ENCODE measurements at regions not wholly inside any gene's neighbourhood (a gene's known extent, or its start where the extent isn't known, plus 50 kb on each side); places are given as distances from the start of the nearest gene placed in this dataset.

GRCh38 chrX:39528161-39528916, 569.4 kb downstream of the BCOR start:
- Histone ChIP-seq H3K4me2 (ENCODE audit: low read length) (no peak overlapping the region), H3K27me3 (ENCODE audit: insufficient read depth, low read length) (no peaks in the 10 kb centered on the region), H3K9ac (ENCODE audit: low read length) (no peak overlapping the region), H3K9me2 (ENCODE audit: low read depth, low read length) (no peaks in the 10 kb centered on the region), H3K27ac (ENCODE audit: low read depth, low read length, poor library complexity, severe bottlenecking) (no peak overlapping the region), H3K4me3 (ENCODE audit: low read depth, low read length, poor library complexity, severe bottlenecking) (no peak overlapping the region), H2AFZ (ENCODE audit: low read length) (no peak overlapping the region), H3K9me3 (ENCODE audit: low read length) (no peaks in the 10 kb centered on the region), H3F3A (ENCODE audit: insufficient read depth, low read length) (no peaks in the 10 kb centered on the region), H3K36me3 (ENCODE audit: insufficient read depth, low read length) (no peaks in the 10 kb centered on the region), H3K79me2 (ENCODE audit: insufficient read depth, low read length) (no peaks in the 10 kb centered on the region), H4K20me1 (ENCODE audit: insufficient read depth, low read length) (no peaks in the 10 kb centered on the region), H3K4me1 (ENCODE audit: insufficient read depth, low read length, severe bottlenecking) (no peaks in the 10 kb centered on the region)
- no peak for TF ChIP-seq EZH2 (IDR thresholded peaks at IDR 0.05; ENCODE audit: borderline replicate concordance, low read length)
- TF ChIP-seq CTCF (IDR thresholded peaks at IDR 0.05; ENCODE audit: low read length), result no peak

GRCh38 chrX:39532761-39533160, 565.0 kb downstream of the BCOR start:
- Histone ChIP-seq H3K79me2 (ENCODE audit: insufficient read depth, low read length) (no peaks in the 10 kb centered on the region), H3K9me3 (ENCODE audit: low read length) (no peaks in the 10 kb centered on the region), H3K36me3 (ENCODE audit: insufficient read depth, low read length) (no peaks in the 10 kb centered on the region), H3K9ac (ENCODE audit: low read length) (no peak overlapping the region), H3F3A (ENCODE audit: insufficient read depth, low read length) (no peaks in the 10 kb centered on the region), H3K4me3 (ENCODE audit: low read depth, low read length, poor library complexity, severe bottlenecking) (no peak overlapping the region), H3K27ac (ENCODE audit: low read depth, low read length, poor library complexity, severe bottlenecking) (no peak overlapping the region), H3K9me2 (ENCODE audit: low read depth, low read length) (no peaks in the 10 kb centered on the region), H3K4me2 (ENCODE audit: low read length) (no peak overlapping the region), H4K20me1 (ENCODE audit: insufficient read depth, low read length) (no peaks in the 10 kb centered on the region), H3K4me1 (ENCODE audit: insufficient read depth, low read length, severe bottlenecking) (no peaks in the 10 kb centered on the region), H3K27me3 (ENCODE audit: insufficient read depth, low read length) (no peaks in the 10 kb centered on the region), H2AFZ (ENCODE audit: low read length) (no peak overlapping the region)
- no peak for TF ChIP-seq EZH2 (IDR thresholded peaks at IDR 0.05; ENCODE audit: borderline replicate concordance, low read length)
- TF ChIP-seq CTCF (IDR thresholded peaks at IDR 0.05; ENCODE audit: low read length), result no peak

DNA sequence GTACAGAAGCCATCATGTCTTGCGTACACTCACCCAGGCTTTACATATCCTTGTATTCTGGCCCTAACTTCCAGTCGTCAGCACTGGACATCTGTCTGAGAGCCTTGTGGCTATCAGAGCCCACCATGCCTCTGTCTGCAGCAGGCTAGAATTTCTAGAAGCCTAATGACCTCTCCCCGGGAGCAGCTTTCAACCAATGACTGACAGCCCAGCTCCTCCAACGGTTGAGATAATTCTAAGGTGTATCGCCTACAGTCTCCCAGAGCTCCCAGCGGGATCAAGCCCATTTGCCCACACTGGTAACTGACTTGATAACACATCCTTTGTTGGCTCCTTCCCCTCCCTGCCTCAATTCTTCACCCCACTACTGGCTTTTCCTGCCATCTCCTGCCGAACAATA, 562.8 kb downstream of the BCOR start:
- no peaks in the 10 kb centered on the region for H3K4me1 ChIP-seq (ENCODE audit: insufficient read depth, low read length, severe bottlenecking)
- H3K79me2 ChIP-seq (ENCODE audit: insufficient read depth, low read length), result no peaks in the 10 kb centered on the region
- no peak overlapping the region for H3K27ac ChIP-seq (ENCODE audit: low read depth, low read length, poor library complexity, severe bottlenecking)
- no peaks in the 10 kb centered on the region for H3K27me3 ChIP-seq (ENCODE audit: insufficient read depth, low read length)
- no peak overlapping the region for H3K9ac ChIP-seq (ENCODE audit: low read length)
- no peaks in the 10 kb centered on the region for H3K36me3 ChIP-seq (ENCODE audit: insufficient read depth, low read length)
- no peak overlapping the region for H3K4me3 ChIP-seq (ENCODE audit: low read depth, low read length, poor library complexity, severe bottlenecking)
- H2AFZ ChIP-seq (ENCODE audit: low read length), result no peak overlapping the region
- no peaks in the 10 kb centered on the region for H3K9me3 ChIP-seq (ENCODE audit: low read length)
- H3K9me2 ChIP-seq (ENCODE audit: low read depth, low read length), result no peaks in the 10 kb centered on the region
- no peak overlapping the region for H3K4me2 ChIP-seq (ENCODE audit: low read length)
- no peaks in the 10 kb centered on the region for H4K20me1 ChIP-seq (ENCODE audit: insufficient read depth, low read length)
- no peaks in the 10 kb centered on the region for H3F3A ChIP-seq (ENCODE audit: insufficient read depth, low read length)
- TF ChIP-seq CTCF (IDR thresholded peaks at IDR 0.05; ENCODE audit: low read length) (no peak), EZH2 (IDR thresholded peaks at IDR 0.05; ENCODE audit: borderline replicate concordance, low read length) (no peak)
